ENCODE measurements at regions not wholly inside any gene's neighbourhood (a gene's known extent, or its start where the extent isn't known, plus 50 kb on each side); places are given as distances from the start of the nearest gene placed in this dataset.

DNA sequence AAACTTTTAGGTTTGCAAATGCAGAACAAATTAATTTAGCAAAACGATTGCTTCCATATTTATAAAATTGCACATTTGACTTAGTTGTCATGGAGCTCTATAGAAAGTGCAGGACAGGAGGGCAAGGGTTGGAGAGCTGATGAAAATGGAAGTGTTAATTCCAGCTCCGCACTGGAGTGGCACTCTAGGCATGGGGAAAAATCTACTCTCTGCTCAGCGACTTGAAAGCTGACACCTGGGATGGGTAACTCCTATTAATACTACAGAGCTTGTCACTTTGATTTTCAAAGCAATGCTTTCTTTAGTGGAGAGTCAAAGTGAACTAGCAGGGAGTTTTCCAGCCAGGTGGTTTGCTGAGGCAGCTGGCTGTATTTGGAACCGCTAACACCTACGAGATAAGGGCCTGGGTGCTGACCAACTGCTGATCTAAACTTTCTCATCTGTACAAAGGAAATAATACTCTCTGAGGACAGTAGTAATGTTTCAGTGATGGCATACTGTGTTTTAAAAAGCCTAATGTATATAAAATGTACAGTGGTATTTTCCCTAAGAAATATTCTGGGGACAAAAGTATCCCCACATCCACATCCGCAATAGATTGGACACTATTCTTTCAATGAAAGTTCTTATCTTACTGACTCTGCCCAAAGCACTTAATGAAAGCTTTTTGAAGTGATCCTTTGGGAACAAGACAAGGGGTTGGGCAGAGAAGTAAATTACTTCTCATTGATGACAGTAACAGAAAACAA lies 444.3 kb downstream of the GPAM start:
- no peak for DNase-seq (ENCODE audit: low spot score)

DNA sequence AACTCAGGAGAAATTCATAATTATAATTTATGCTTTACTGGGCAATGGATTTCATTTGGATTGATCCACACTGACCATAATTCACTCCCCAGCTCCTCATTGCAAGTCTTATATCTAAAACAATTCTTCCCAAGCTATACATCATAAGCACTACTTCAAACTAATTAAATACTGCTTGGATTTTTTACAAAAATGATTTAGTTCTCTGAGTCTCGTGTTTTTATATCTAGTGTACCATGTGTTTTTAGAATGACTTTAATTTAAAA lies 443.8 kb downstream of the GPAM start:
- DNase-seq (ENCODE audit: low spot score) = no peak

DNA sequence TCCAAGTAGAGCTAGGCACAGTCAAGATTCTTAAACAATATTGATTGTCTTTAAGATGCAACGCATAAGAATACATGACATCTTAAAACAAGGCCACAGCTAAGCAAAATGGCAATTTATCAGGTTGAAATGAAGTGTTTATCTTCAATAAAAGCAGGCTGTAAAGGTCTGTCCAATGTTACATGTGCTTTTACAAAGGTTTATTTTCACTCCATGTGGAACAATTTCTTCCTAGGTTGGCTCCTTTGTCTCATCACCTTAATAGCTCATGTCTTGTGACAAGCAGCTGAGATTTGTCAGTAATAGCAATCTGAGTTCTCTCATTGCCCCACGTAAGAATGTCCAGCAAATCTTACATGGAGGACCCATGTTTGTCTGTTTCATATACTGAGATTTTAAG lies 437.6 kb downstream of the GPAM start:
- DNase-seq (ENCODE audit: low spot score) = no peak

DNA sequence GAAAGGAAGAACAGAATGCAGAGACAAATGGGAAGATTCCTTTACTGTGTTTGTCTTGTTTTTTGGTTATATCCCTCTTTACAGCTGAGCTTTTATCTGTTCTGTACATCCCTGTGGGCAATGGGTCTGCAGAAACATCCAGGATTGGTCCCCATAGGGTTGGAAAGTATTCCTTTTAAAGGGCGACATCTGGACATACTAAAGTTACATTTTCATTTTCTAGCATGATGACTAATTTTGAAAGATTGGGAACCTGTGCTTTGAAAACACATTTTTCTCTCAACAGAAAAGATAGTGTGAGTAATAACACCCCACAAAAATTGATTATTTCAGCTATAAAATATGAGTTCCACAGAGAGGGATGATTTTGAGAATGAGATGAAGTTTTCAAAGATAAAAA lies 435.8 kb downstream of the GPAM start:
- DNase-seq (ENCODE audit: low spot score) = no peak

GRCh38 chr10:111748184-111748583 lies 435.4 kb downstream of the GPAM start:
- no peak for DNase-seq (ENCODE audit: low spot score)

- DNase-seq (ENCODE audit: low spot score) = no peak
These were observed 433.3 kb downstream of the GPAM start for GRCh38 chr10:111750165-111750849.

- DNase-seq (ENCODE audit: low spot score) = no peak
These were observed 427.1 kb downstream of the GPAM start for GRCh38 chr10:111756217-111757061.

- no peak for DNase-seq (ENCODE audit: low spot score)
These were observed 425.0 kb downstream of the GPAM start for GRCh38 chr10:111758593-111758992.

- DNase-seq (ENCODE audit: low spot score) = no peak
These were observed 421.5 kb downstream of the GPAM start for GRCh38 chr10:111762114-111762513.

GRCh38 chr10:111765216-111765615 lies 418.3 kb downstream of the GPAM start:
- no peak for DNase-seq (ENCODE audit: low spot score)

- DNase-seq (ENCODE audit: low spot score) = no peak
These were observed 417.1 kb downstream of the GPAM start for GRCh38 chr10:111766464-111766863.

- DNase-seq (ENCODE audit: low spot score) = no peak
These were observed 415.9 kb downstream of the GPAM start for GRCh38 chr10:111767661-111768060.

DNA sequence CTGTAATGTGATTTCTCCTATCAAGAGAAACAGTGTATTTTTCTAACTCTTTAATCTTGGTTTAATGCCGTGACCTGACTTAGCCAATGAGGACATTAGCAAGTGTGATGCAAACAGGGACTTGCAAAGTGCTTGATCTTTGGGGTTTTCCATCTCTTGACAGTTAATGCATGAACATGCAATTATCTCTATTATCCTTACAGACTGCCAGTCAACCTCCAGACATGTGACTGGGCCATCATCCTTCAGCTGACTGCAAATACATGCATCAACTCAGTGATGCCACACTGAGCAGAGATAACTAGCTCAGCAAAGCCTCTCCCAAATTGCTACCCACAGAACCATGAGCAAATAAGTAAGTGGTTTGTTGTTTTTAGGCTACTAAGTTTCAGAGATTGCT lies 409.6 kb downstream of the GPAM start:
- DNase-seq (ENCODE audit: low spot score) = no peak

DNA sequence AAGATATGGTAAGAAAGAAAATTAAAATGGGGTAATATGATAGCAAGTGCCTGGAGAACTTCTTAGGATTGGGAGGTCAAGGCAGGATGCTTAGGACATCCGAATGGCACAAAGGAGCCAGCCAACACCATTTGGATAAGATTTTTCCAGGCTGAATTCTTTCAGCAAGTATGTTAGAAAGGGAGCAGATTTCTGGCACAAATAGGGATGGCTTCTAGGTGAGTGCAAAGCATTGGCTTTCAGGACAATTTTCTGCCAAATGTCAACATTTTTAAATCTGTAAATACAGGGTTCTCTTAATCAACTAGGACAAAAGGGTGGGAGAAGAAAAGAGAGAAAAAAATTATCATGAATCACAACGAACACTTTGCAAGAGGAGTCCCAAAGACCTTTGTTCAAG lies 409.1 kb downstream of the GPAM start:
- DNase-seq (ENCODE audit: low spot score) = no peak

DNA sequence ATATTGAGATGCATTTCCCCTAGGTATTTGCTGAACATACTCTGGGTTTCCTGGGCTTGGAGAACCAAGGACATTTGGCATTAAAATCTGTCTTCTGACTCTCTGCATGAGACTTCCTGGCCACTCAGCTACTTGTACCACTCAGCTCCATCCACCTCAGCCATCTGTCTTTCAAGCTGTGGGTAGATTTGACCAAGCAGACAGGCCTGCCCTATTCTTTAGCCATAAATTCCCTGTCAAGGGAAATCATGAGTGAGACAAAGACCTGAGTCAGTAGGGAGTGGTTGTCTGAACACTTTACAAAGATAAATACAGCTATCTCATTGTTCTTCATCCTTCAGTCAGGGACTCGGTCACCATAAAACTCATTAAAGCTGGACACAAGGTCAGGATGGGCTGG lies 399.1 kb downstream of the GPAM start:
- DNase-seq (ENCODE audit: low spot score) = no peak

GRCh38 chr10:111784946-111785465 lies 398.6 kb downstream of the GPAM start:
- no peak for DNase-seq (ENCODE audit: low spot score)

GRCh38 chr10:111785921-111786320 lies 397.6 kb downstream of the GPAM start:
- no peak for DNase-seq (ENCODE audit: low spot score)

GRCh38 chr10:111789821-111790220 lies 393.7 kb downstream of the GPAM start:
- no peak for DNase-seq (ENCODE audit: low spot score)

- DNase-seq (ENCODE audit: low spot score) = no peak
These were observed 381.7 kb downstream of the GPAM start for GRCh38 chr10:111801841-111802240.

DNA sequence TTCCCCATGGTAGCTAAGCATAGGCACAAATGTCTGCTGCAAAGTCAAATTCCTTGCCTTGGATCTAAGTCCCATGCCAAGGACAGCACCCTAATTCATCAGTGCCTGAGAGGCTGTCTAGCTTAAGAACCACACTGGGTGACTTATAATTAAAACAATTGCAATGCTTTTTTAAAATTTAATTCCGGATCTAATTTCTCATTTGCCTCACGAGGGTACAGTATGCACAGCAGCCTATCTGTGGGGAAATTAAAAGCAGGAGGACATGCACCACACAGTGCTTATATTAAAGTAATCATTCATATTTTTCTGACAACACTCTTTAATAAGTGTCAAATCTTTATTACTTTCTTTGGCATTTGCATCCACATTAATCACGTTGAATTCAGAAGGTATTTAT lies 378.8 kb downstream of the GPAM start:
- no peak for DNase-seq (ENCODE audit: low spot score)

GRCh38 chr10:111811517-111811916 lies 372.0 kb downstream of the GPAM start:
- no peak for DNase-seq (ENCODE audit: low spot score)

GRCh38 chr10:111820471-111820870 lies 363.1 kb downstream of the GPAM start:
- DNase-seq (ENCODE audit: low spot score) = no peak

GRCh38 chr10:111821871-111822270 lies 361.7 kb downstream of the GPAM start:
- DNase-seq (ENCODE audit: low spot score) = no peak

Data from CD4-positive, alpha-beta T cell treated with Interleukin-6 at 100 ng/mL for 8 hours (primary cell).